HEK293 (cell line): ENCODE measurements at regions not wholly inside any gene's neighbourhood (a gene's known extent, or its start where the extent isn't known, plus 50 kb on each side); places are given as distances from the start of the nearest gene placed in this dataset.

ENCODE experiments used
- CTCF ChIA-PET: fragments of 350-600 bp; formaldehyde crosslinking; extraction: SDS; loops from one replicate; lab custom pipeline; 2021; ENCODE audit warnings: antibody characterized with exemption; lab: Yijun Ruan, JAX
- POLR2A ChIA-PET: fragments of 300-600 bp; formaldehyde crosslinking; extraction: SDS; loops from one replicate; lab custom pipeline; 2020; ENCODE audit warnings: antibody characterized with exemption, inconsistent platforms; lab: Yijun Ruan, JAX
- H3K27ac ChIP-seq: fragments of 200-500 bp; sonication (Bioruptor generic); 2 replicates; pipeline ENCODE4 v1.5.1; 2014; ENCODE audit warnings: low read depth, low read length, control low read depth, inconsistent platforms; ENCODE audit errors: extremely low read depth
- H3K36me3 ChIP-seq, 2 experiments: fragments of 200-500 bp in 1 of 2; sonication (Bioruptor generic) in 1 of 2; 1 replicate in 1 of 2; 2 replicates in 1 of 2; pipeline ENCODE4 v1.5.1; 2014 to 2017; ENCODE audit warnings: inconsistent platforms in 2 of 2, low read length in 2 of 2; ENCODE audit not compliant: control insufficient read depth in 2 of 2, insufficient read depth in 1 of 2
- H3K4me1 ChIP-seq: fragments of 200-500 bp; sonication (Bioruptor generic); 2 replicates; pipeline ENCODE4 v1.5.1; 2014; ENCODE audit warnings: mild to moderate bottlenecking, low read length, inconsistent platforms; ENCODE audit not compliant: control insufficient read depth, insufficient read depth
- H3K4me3 ChIP-seq: 2 replicates; pipeline ENCODE4 v1.5.1; 2011; ENCODE audit warnings: low read depth, mild to moderate bottlenecking, control low read depth, low read length, moderate library complexity
- H3K9me3 ChIP-seq: fragments of 200-500 bp; sonication (Bioruptor generic); 2 replicates; pipeline ENCODE4 v1.5.1; 2014; ENCODE audit warnings: low read depth, low read length, inconsistent platforms; ENCODE audit not compliant: control insufficient read depth, insufficient read depth
- KLF7 ChIP-seq: fragments of 450-650 bp; formaldehyde crosslinking; IDR thresholded peaks from 2 replicates; pipeline ENCODE4 v1.5.1; 2016; ENCODE audit warnings: missing biosample characterization, missing genetic modification characterization, borderline replicate concordance
- YY1 ChIP-seq: fragments of 450-650 bp; formaldehyde crosslinking; IDR thresholded peaks from 2 replicates; pipeline ENCODE4 v1.5.1; 2018; ENCODE audit warnings: missing biosample characterization, missing genetic modification characterization
- ZNF121 ChIP-seq: fragments of 450-650 bp; formaldehyde crosslinking; IDR thresholded peaks from 2 replicates; pipeline ENCODE4 v1.5.1; 2016; ENCODE audit warnings: missing biosample characterization, missing genetic modification characterization
- ZNF157 ChIP-seq: fragments of 450-650 bp; formaldehyde crosslinking; IDR thresholded peaks from 2 replicates; pipeline ENCODE4 v1.5.1; 2016; ENCODE audit warnings: missing biosample characterization, missing genetic modification characterization
- ZNF175 ChIP-seq: fragments of 450-650 bp; formaldehyde crosslinking; IDR thresholded peaks from 2 replicates; pipeline ENCODE4 v1.5.1; 2016; ENCODE audit warnings: missing biosample characterization, missing genetic modification characterization
- ZNF23 ChIP-seq: fragments of 450-650 bp; formaldehyde crosslinking; IDR thresholded peaks from 2 replicates; pipeline ENCODE4 v1.5.1; 2016; ENCODE audit warnings: missing biosample characterization, missing genetic modification characterization, borderline replicate concordance
- ZNF341 ChIP-seq: fragments of 450-650 bp; formaldehyde crosslinking; IDR thresholded peaks from 2 replicates; pipeline ENCODE4; 2016; ENCODE audit warnings: low read depth, missing biosample characterization, missing genetic modification characterization
- ZNF544 ChIP-seq: fragments of 450-650 bp; formaldehyde crosslinking; IDR thresholded peaks from 2 replicates; pipeline ENCODE4 v1.5.0; 2017; ENCODE audit warnings: missing biosample characterization, missing genetic modification characterization
- ZNF560 ChIP-seq: fragments of 450-650 bp; formaldehyde crosslinking; IDR thresholded peaks from 2 replicates; pipeline ENCODE4 v1.5.1; 2017; ENCODE audit warnings: missing biosample characterization, missing genetic modification characterization, borderline replicate concordance
- ZNF561 ChIP-seq: fragments of 450-650 bp; IDR thresholded peaks from 2 replicates; pipeline ENCODE4 v1.5.1; 2018; ENCODE audit warnings: missing biosample characterization, missing genetic modification characterization, borderline replicate concordance
- ZNF610 ChIP-seq: fragments of 450-650 bp; formaldehyde crosslinking; IDR thresholded peaks from 2 replicates; pipeline ENCODE4 v1.5.1; 2016; ENCODE audit warnings: missing biosample characterization, missing genetic modification characterization, borderline replicate concordance
- ZNF660 ChIP-seq: fragments of 450-650 bp; IDR thresholded peaks from 2 replicates; pipeline ENCODE4 v1.5.1; 2018; ENCODE audit warnings: missing biosample characterization, mild to moderate bottlenecking, missing genetic modification characterization
- ZNF76 ChIP-seq: fragments of 450-650 bp; formaldehyde crosslinking; IDR thresholded peaks from 2 replicates; pipeline ENCODE4; 2016; ENCODE audit warnings: low read depth, missing biosample characterization, missing genetic modification characterization, borderline replicate concordance
- ZNF768 ChIP-seq: fragments of 450-650 bp; formaldehyde crosslinking; IDR thresholded peaks from 2 replicates; pipeline ENCODE4 v1.5.1; 2018; ENCODE audit warnings: missing biosample characterization, mild to moderate bottlenecking, missing genetic modification characterization
- TF ChIP-seq, protein P1 (sequence below): fragments of 450-650 bp; formaldehyde crosslinking; IDR thresholded peaks from 2 replicates; pipeline ENCODE4; 2016; ENCODE audit warnings: missing biosample characterization, missing genetic modification characterization
- TF ChIP-seq, protein P2 (sequence below): fragments of 450-650 bp; IDR thresholded peaks from 2 replicates; pipeline ENCODE4 v1.5.1; 2018; ENCODE audit warnings: missing biosample characterization, missing genetic modification characterization
- TF ChIP-seq, protein P3 (sequence below): fragments of 450-650 bp; formaldehyde crosslinking; IDR thresholded peaks from 2 replicates; pipeline ENCODE4 v1.5.1; 2017; ENCODE audit warnings: missing biosample characterization, missing genetic modification characterization
- TF ChIP-seq, protein P4 (sequence below): fragments of 450-650 bp; formaldehyde crosslinking; IDR thresholded peaks from 2 replicates; pipeline ENCODE4 v1.5.1; 2016; ENCODE audit warnings: missing biosample characterization, missing genetic modification characterization, low read depth
- TF ChIP-seq, protein P5 (sequence below): fragments of 450-650 bp; formaldehyde crosslinking; IDR thresholded peaks from 2 replicates; pipeline ENCODE4 v1.5.1; 2016; ENCODE audit warnings: missing biosample characterization, missing genetic modification characterization

DNA sequence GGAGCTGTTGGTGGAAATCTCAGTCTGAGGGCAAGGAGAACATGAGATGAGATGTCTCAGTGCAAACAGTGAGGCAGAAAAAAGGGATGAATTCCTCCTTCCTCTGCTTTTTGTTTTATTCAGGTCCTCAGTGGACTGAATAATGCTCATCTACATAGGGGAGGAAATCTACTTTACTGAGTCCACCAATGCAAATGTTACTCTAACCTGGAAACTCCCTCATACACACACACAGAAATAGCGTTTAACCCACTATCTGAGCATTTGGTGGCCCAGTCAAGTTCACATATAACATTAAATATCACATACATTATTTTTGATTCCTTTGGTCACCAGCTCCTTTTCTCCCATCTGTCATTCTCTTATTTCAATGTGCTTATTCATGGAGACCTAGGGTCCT, 418.8 kb downstream of the TMEM135 start (continued):
- TF ChIP-seq, protein P1, sequence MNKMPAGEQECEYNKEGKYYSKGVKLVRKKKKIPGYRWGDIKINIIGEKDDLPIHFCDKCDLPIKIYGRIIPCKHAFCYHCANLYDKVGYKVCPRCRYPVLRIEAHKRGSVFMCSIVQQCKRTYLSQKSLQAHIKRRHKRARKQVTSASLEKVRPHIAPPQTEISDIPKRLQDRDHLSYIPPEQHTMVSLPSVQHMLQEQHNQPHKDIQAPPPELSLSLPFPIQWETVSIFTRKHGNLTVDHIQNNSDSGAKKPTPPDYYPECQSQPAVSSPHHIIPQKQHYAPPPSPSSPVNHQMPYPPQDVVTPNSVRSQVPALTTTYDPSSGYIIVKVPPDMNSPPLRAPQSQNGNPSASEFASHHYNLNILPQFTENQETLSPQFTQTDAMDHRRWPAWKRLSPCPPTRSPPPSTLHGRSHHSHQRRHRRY (tag by site-specific recombination), result no peak
- TF ChIP-seq ZNF610 (tag by site-specific recombination) (no peak), ZNF23 (tag by site-specific recombination) (no peak), ZNF175 (tag by site-specific recombination) (no peak), ZNF157 (tag by site-specific recombination) (no peak)
- TF ChIP-seq, protein P2, sequence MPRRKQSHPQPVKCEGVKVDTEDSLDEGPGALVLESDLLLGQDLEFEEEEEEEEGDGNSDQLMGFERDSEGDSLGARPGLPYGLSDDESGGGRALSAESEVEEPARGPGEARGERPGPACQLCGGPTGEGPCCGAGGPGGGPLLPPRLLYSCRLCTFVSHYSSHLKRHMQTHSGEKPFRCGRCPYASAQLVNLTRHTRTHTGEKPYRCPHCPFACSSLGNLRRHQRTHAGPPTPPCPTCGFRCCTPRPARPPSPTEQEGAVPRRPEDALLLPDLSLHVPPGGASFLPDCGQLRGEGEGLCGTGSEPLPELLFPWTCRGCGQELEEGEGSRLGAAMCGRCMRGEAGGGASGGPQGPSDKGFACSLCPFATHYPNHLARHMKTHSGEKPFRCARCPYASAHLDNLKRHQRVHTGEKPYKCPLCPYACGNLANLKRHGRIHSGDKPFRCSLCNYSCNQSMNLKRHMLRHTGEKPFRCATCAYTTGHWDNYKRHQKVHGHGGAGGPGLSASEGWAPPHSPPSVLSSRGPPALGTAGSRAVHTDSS (tag by site-specific recombination), result no peak

DNA sequence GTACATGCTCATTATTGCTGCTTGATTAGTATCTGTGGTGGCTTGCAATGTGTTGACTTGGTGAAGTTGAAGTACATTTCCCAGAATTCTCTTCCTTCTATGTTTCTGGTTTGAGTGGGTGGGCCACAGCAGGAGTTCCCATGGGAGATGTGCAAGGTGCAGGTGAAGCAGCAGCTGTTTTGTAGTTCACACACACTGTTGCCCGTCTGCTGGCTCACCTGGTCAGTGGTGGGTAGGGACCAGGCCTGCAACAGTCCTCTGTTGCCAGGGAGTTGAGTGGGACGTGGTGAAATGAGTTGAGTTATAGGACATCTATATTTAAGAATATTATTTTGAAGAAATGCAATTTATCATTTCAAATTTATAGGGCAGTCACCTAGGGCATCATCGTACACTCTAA, 417.4 kb downstream of the TMEM135 start:
- H3K27ac ChIP-seq, result no peak overlapping the region
- no peaks in the 10 kb centered on the region for H3K4me1 ChIP-seq
- ChIA-PET POLR2A (no interaction called here), CTCF (no interaction called here)
- TF ChIP-seq ZNF341 (tag by site-specific recombination), result no peak
- TF ChIP-seq, protein P3, sequence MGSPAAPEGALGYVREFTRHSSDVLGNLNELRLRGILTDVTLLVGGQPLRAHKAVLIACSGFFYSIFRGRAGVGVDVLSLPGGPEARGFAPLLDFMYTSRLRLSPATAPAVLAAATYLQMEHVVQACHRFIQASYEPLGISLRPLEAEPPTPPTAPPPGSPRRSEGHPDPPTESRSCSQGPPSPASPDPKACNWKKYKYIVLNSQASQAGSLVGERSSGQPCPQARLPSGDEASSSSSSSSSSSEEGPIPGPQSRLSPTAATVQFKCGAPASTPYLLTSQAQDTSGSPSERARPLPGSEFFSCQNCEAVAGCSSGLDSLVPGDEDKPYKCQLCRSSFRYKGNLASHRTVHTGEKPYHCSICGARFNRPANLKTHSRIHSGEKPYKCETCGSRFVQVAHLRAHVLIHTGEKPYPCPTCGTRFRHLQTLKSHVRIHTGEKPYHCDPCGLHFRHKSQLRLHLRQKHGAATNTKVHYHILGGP (tag by site-specific recombination), result no peak
- H3K4me3 ChIP-seq, result no peak overlapping the region
- H3K9me3 ChIP-seq, result no peaks in the 10 kb centered on the region
- no peaks in the 10 kb centered on the region for H3K36me3 ChIP-seq

DNA sequence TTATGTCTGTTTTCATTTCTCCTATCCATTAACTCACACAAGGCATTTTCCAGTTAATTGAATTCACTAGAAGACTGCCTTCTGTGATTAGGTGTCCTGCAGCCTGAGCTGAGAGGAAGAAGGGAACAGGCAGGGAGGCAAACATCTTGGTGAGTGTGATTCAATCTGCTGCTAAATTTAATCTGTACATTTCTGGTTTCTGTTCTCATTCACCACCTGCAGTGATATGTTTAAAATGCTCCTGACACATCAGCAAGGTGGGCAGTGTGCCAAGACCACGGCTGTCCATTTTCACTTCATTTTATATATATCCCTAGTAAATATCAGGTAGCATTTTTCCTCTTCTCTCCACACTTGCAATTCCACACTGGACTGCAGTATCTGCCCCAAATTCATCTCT, 416.5 kb downstream of the TMEM135 start:
- POLR2A ChIA-PET, result no interaction called here
- H3K4me1 ChIP-seq, result no peaks in the 10 kb centered on the region

More for the DNA sequence above, 416.5 kb downstream of the TMEM135 start:
- TF ChIP-seq YY1 (no peak), ZNF660 (tag by site-specific recombination) (no peak), ZNF121 (tag by site-specific recombination) (no peak), ZNF768 (tag by site-specific recombination) (no peak), KLF7 (tag by site-specific recombination) (no peak), ZNF76 (tag by site-specific recombination) (no peak), ZNF560 (tag by site-specific recombination) (no peak), ZNF561 (no peak), ZNF544 (tag by site-specific recombination) (no peak)
- TF ChIP-seq, protein P4, sequence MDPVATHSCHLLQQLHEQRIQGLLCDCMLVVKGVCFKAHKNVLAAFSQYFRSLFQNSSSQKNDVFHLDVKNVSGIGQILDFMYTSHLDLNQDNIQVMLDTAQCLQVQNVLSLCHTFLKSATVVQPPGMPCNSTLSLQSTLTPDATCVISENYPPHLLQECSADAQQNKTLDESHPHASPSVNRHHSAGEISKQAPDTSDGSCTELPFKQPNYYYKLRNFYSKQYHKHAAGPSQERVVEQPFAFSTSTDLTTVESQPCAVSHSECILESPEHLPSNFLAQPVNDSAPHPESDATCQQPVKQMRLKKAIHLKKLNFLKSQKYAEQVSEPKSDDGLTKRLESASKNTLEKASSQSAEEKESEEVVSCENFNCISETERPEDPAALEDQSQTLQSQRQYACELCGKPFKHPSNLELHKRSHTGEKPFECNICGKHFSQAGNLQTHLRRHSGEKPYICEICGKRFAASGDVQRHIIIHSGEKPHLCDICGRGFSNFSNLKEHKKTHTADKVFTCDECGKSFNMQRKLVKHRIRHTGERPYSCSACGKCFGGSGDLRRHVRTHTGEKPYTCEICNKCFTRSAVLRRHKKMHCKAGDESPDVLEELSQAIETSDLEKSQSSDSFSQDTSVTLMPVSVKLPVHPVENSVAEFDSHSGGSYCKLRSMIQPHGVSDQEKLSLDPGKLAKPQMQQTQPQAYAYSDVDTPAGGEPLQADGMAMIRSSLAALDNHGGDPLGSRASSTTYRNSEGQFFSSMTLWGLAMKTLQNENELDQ (tag by site-specific recombination), result no peak
- TF ChIP-seq, protein P5, sequence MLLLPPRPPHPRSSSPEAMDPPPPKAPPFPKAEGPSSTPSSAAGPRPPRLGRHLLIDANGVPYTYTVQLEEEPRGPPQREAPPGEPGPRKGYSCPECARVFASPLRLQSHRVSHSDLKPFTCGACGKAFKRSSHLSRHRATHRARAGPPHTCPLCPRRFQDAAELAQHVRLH (tag by site-specific recombination), result no peak
- TF ChIP-seq, all 188 proteins: peak for 0
- H3K36me3 ChIP-seq, result no peaks in the 10 kb centered on the region
- no peak overlapping the region for H3K27ac ChIP-seq
- H3K9me3 ChIP-seq, result no peaks in the 10 kb centered on the region
- CTCF ChIA-PET, result no interaction called here
- no peak overlapping the region for H3K4me3 ChIP-seq
